ENCODE measurements at regions not wholly inside any gene's neighbourhood (a gene's known extent, or its start where the extent isn't known, plus 50 kb on each side); places are given as distances from the start of the nearest gene placed in this dataset.

DNA sequence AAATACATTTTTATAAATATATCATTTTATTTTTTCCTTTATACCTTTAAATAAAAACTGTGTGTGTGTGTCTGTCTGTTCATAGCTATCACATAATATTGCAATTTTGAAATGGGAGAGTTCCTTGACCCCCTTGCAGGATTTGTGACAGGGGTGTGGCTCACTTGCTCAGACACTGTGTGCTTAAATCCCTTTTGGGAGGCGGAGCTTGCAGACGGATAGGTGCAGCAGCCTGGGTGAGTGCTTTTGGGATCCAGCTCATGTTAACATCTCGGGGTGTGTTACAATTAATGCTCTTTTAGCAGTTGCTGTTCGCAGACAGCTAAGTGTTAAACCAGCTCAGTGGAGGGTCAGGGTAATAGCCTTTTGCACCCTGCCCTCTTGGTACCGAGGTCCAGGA, 459.8 kb downstream of the IPMK start:
- ChIA-PET CTCF (interaction anchor here (0.9 kb wide), 1 partner anchor 9 kb away, joined by 4 read pairs; no protein-coding TSS in a partner anchor), POLR2A (no interaction called here)
- no peak for DNase-seq
- no peak overlapping the region for H3K27ac ChIP-seq (ENCODE audit: insufficient read depth in 1 of 2, low read depth in 1 of 2, low read length in 2 of 2, poor library complexity in 1 of 2, severe bottlenecking in 2 of 2)
- 80% methylated on average over 5 of the region's 5 CpGs for WGBS (ENCODE audit: insufficient coverage)
- H3K36me3 ChIP-seq (ENCODE audit: control insufficient read depth in 4 of 4, insufficient read depth in 4 of 4, low read length in 3 of 4), result no peaks in the 10 kb centered on the region
- H3K4me3 ChIP-seq (ENCODE audit: control insufficient read depth in 1 of 7, extremely low read depth in 1 of 7, insufficient read depth in 4 of 7, low read depth in 2 of 7, low read length in 6 of 7), result no peak overlapping the region
- H3K27me3 ChIP-seq (replicated peaks in 2 of 5; ENCODE audit: control insufficient read depth in 4 of 5, insufficient read depth in 5 of 5, low read length in 4 of 5), result no peaks in the 10 kb centered on the region
- no peaks in the 10 kb centered on the region for H3K9me3 ChIP-seq (ENCODE audit: control extremely low read depth in 1 of 5, control insufficient read depth in 4 of 5, insufficient read depth in 2 of 5, low read depth in 1 of 5, low read length in 4 of 5)
- H3K4me1 ChIP-seq (ENCODE audit: control extremely low read depth in 1 of 4, control insufficient read depth in 4 of 4, insufficient read depth in 4 of 4, low read length in 3 of 4), result no peaks in the 10 kb centered on the region

DNA sequence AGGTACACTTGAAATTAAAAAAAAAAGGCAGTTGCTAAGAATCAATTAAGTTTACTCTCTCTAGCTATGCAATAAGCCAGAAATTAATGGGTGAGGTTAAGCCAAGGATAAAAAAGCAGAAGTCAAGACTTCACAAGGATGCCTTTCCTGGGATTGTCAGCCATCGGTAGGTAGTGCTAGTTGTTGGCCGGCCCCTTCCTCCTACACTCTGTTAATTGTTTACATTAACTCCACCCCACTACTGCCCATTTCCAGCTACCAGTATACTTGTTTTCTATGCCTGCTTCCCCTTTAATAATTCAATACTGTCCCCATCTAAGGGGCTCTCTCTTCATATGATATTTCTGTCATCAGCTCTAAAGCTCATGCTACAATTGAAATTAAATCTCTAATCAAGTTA, 461.0 kb downstream of the IPMK start:
- 78% methylated on average over 2 of the region's 2 CpGs for WGBS (ENCODE audit: insufficient coverage)
- no peaks in the 10 kb centered on the region for H3K4me1 ChIP-seq (ENCODE audit: control extremely low read depth in 1 of 4, control insufficient read depth in 4 of 4, insufficient read depth in 4 of 4, low read length in 3 of 4)
- H3K9me3 ChIP-seq (ENCODE audit: control extremely low read depth in 1 of 5, control insufficient read depth in 4 of 5, insufficient read depth in 2 of 5, low read depth in 1 of 5, low read length in 4 of 5), result no peaks in the 10 kb centered on the region
- ChIA-PET POLR2A (no interaction called here), CTCF (no interaction called here)
- H3K27ac ChIP-seq (ENCODE audit: insufficient read depth in 1 of 2, low read depth in 1 of 2, low read length in 2 of 2, poor library complexity in 1 of 2, severe bottlenecking in 2 of 2), result no peak overlapping the region
- H3K27me3 ChIP-seq (replicated peaks in 2 of 5; ENCODE audit: control insufficient read depth in 4 of 5, insufficient read depth in 5 of 5, low read length in 4 of 5), result no peaks in the 10 kb centered on the region
- H3K36me3 ChIP-seq (ENCODE audit: control insufficient read depth in 4 of 4, insufficient read depth in 4 of 4, low read length in 3 of 4), result no peaks in the 10 kb centered on the region
- H3K4me3 ChIP-seq (ENCODE audit: control insufficient read depth in 1 of 7, extremely low read depth in 1 of 7, insufficient read depth in 4 of 7, low read depth in 2 of 7, low read length in 6 of 7), result no peak overlapping the region
- DNase-seq, result no peak

- no peak overlapping the region for H3K4me3 ChIP-seq (ENCODE audit: control insufficient read depth in 1 of 7, extremely low read depth in 1 of 7, insufficient read depth in 4 of 7, low read depth in 2 of 7, low read length in 6 of 7)
- H3K36me3 ChIP-seq (ENCODE audit: control insufficient read depth in 4 of 4, insufficient read depth in 4 of 4, low read length in 3 of 4), result no peaks in the 10 kb centered on the region
- no peak overlapping the region for H3K27ac ChIP-seq (ENCODE audit: insufficient read depth in 1 of 2, low read depth in 1 of 2, low read length in 2 of 2, poor library complexity in 1 of 2, severe bottlenecking in 2 of 2)
These were observed 468.1 kb downstream of the IPMK start for GRCh38 chr10:57799625-57800024.

DNA sequence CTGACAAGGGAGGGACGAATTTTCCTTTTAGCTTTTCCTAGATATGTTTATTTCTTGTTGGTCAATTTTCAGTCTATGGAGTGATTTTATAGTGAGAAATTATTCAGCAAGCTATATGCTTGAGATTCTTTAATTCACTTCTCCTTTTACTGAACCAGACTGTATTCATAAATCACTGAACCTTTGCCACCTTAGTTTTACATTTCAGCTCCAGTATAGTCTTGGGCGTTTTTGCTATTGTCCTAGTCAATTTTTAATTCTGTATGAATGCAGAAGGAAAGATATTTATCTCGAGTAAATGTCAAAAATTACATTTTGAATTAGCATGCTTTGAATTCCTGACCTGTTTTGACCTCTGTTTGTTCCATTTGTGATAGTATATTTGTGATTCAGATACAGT, 468.9 kb downstream of the IPMK start:
- Histone ChIP-seq H3K4me1 (ENCODE audit: control extremely low read depth in 1 of 4, control insufficient read depth in 4 of 4, insufficient read depth in 4 of 4, low read length in 3 of 4) (no peaks in the 10 kb centered on the region), H3K27ac (ENCODE audit: insufficient read depth in 1 of 2, low read depth in 1 of 2, low read length in 2 of 2, poor library complexity in 1 of 2, severe bottlenecking in 2 of 2) (no peak overlapping the region), H3K9me3 (ENCODE audit: control extremely low read depth in 1 of 5, control insufficient read depth in 4 of 5, insufficient read depth in 2 of 5, low read depth in 1 of 5, low read length in 4 of 5) (no peaks in the 10 kb centered on the region), H3K4me3 (ENCODE audit: control insufficient read depth in 1 of 7, extremely low read depth in 1 of 7, insufficient read depth in 4 of 7, low read depth in 2 of 7, low read length in 6 of 7) (no peak overlapping the region), H3K36me3 (ENCODE audit: control insufficient read depth in 4 of 4, insufficient read depth in 4 of 4, low read length in 3 of 4) (no peaks in the 10 kb centered on the region), H3K27me3 (replicated peaks in 2 of 5; ENCODE audit: control insufficient read depth in 4 of 5, insufficient read depth in 5 of 5, low read length in 4 of 5) (no peaks in the 10 kb centered on the region)
- DNase-seq, result no peak
- CTCF ChIA-PET, result interaction anchor here (1.6 kb wide), 1 partner anchor 9 kb away, joined by 4 read pairs; no protein-coding TSS in a partner anchor
- POLR2A ChIA-PET, result interaction anchor here (0.6 kb wide), 1 partner anchor 258 kb away, joined by 4 read pairs; no protein-coding TSS in a partner anchor
- 83% methylated on average over 1 of the region's 3 CpGs for WGBS (ENCODE audit: insufficient coverage)

More at GRCh38 chr10:57799625-57800024, 468.1 kb downstream of the IPMK start:
- POLR2A ChIA-PET, result interaction anchor here (0.6 to 0.7 kb wide), 2 partner anchors 258 to 347 kb away, joined by 3 to 4 read pairs; no protein-coding TSS in a partner anchor
- CTCF ChIA-PET, result no interaction called here
- Histone ChIP-seq H3K9me3 (ENCODE audit: control extremely low read depth in 1 of 5, control insufficient read depth in 4 of 5, insufficient read depth in 2 of 5, low read depth in 1 of 5, low read length in 4 of 5) (no peaks in the 10 kb centered on the region), H3K27me3 (replicated peaks in 2 of 5; ENCODE audit: control insufficient read depth in 4 of 5, insufficient read depth in 5 of 5, low read length in 4 of 5) (no peaks in the 10 kb centered on the region), H3K4me1 (ENCODE audit: control extremely low read depth in 1 of 4, control insufficient read depth in 4 of 4, insufficient read depth in 4 of 4, low read length in 3 of 4) (no peaks in the 10 kb centered on the region)
- WGBS (ENCODE audit: insufficient coverage), result 80% methylated on average over 1 of the region's 3 CpGs
- no peak for DNase-seq

- H3K36me3 ChIP-seq (ENCODE audit: control insufficient read depth in 4 of 4, insufficient read depth in 4 of 4, low read length in 3 of 4), result no peaks in the 10 kb centered on the region
- no peaks in the 10 kb centered on the region for H3K4me1 ChIP-seq (ENCODE audit: control extremely low read depth in 1 of 4, control insufficient read depth in 4 of 4, insufficient read depth in 4 of 4, low read length in 3 of 4)
- ChIA-PET CTCF (no interaction called here), POLR2A (no interaction called here)
- H3K27ac ChIP-seq (ENCODE audit: insufficient read depth in 1 of 2, low read depth in 1 of 2, low read length in 2 of 2, poor library complexity in 1 of 2, severe bottlenecking in 2 of 2), result no peak overlapping the region
- no peak overlapping the region for H3K4me3 ChIP-seq (ENCODE audit: control insufficient read depth in 1 of 7, extremely low read depth in 1 of 7, insufficient read depth in 4 of 7, low read depth in 2 of 7, low read length in 6 of 7)
- WGBS (ENCODE audit: insufficient coverage), result 100% methylated on average over 1 of the region's 1 CpG
- no peak for DNase-seq
- peaks cover 0 to 2% (median 0%) of the 10 kb centered on the region in 5 experiments for H3K9me3 ChIP-seq (ENCODE audit: control extremely low read depth in 1 of 5, control insufficient read depth in 4 of 5, insufficient read depth in 2 of 5, low read depth in 1 of 5, low read length in 4 of 5)
- H3K27me3 ChIP-seq (replicated peaks in 2 of 5; ENCODE audit: control insufficient read depth in 4 of 5, insufficient read depth in 5 of 5, low read length in 4 of 5), result no peaks in the 10 kb centered on the region
These were observed 476.1 kb downstream of the IPMK start for GRCh38 chr10:57791546-57791945.

GRCh38 chr10:57790703-57791102, 477.0 kb downstream of the IPMK start:
- WGBS (ENCODE audit: insufficient coverage), result 100% methylated on average over 1 of the region's 1 CpG

GRCh38 chr10:57788117-57788516, 479.6 kb downstream of the IPMK start:
- WGBS (ENCODE audit: insufficient coverage), result 94% methylated on average over 3 of the region's 3 CpGs
- no peak overlapping the region for H3K27ac ChIP-seq (ENCODE audit: insufficient read depth in 1 of 2, low read depth in 1 of 2, low read length in 2 of 2, poor library complexity in 1 of 2, severe bottlenecking in 2 of 2)
- no peaks in the 10 kb centered on the region for H3K27me3 ChIP-seq (replicated peaks in 2 of 5; ENCODE audit: control insufficient read depth in 4 of 5, insufficient read depth in 5 of 5, low read length in 4 of 5)
- peaks cover 0 to 2% (median 0%) of the 10 kb centered on the region in 5 experiments for H3K9me3 ChIP-seq (ENCODE audit: control extremely low read depth in 1 of 5, control insufficient read depth in 4 of 5, insufficient read depth in 2 of 5, low read depth in 1 of 5, low read length in 4 of 5)
- ChIA-PET POLR2A (no interaction called here), CTCF (no interaction called here)
- no peak overlapping the region for H3K4me3 ChIP-seq (ENCODE audit: control insufficient read depth in 1 of 7, extremely low read depth in 1 of 7, insufficient read depth in 4 of 7, low read depth in 2 of 7, low read length in 6 of 7)
- no peak for DNase-seq
- H3K36me3 ChIP-seq (ENCODE audit: control insufficient read depth in 4 of 4, insufficient read depth in 4 of 4, low read length in 3 of 4), result no peaks in the 10 kb centered on the region
- H3K4me1 ChIP-seq (ENCODE audit: control extremely low read depth in 1 of 4, control insufficient read depth in 4 of 4, insufficient read depth in 4 of 4, low read length in 3 of 4), result no peaks in the 10 kb centered on the region

More at GRCh38 chr10:57790703-57791102, 477.0 kb downstream of the IPMK start:
- Histone ChIP-seq H3K4me1 (ENCODE audit: control extremely low read depth in 1 of 4, control insufficient read depth in 4 of 4, insufficient read depth in 4 of 4, low read length in 3 of 4) (no peaks in the 10 kb centered on the region), H3K9me3 (ENCODE audit: control extremely low read depth in 1 of 5, control insufficient read depth in 4 of 5, insufficient read depth in 2 of 5, low read depth in 1 of 5, low read length in 4 of 5) (peaks cover 0 to 2% (median 0%) of the 10 kb centered on the region in 5 experiments), H3K27ac (ENCODE audit: insufficient read depth in 1 of 2, low read depth in 1 of 2, low read length in 2 of 2, poor library complexity in 1 of 2, severe bottlenecking in 2 of 2) (no peak overlapping the region), H3K27me3 (replicated peaks in 2 of 5; ENCODE audit: control insufficient read depth in 4 of 5, insufficient read depth in 5 of 5, low read length in 4 of 5) (no peaks in the 10 kb centered on the region), H3K36me3 (ENCODE audit: control insufficient read depth in 4 of 4, insufficient read depth in 4 of 4, low read length in 3 of 4) (no peaks in the 10 kb centered on the region), H3K4me3 (ENCODE audit: control insufficient read depth in 1 of 7, extremely low read depth in 1 of 7, insufficient read depth in 4 of 7, low read depth in 2 of 7, low read length in 6 of 7) (no peak overlapping the region)
- no peak for DNase-seq
- ChIA-PET CTCF (no interaction called here), POLR2A (no interaction called here)
